HTERT RPE-1 (cell line): ENCODE measurements at regions not wholly inside any gene's neighbourhood (a gene's known extent, or its start where the extent isn't known, plus 50 kb on each side); places are given as distances from the start of the nearest gene placed in this dataset.

Experiments used
- in situ Hi-C: fragments of 300-500 bp; cut with MboI; formaldehyde crosslinking; loops from 4 replicates; pipeline ENCODE4 v1.14.3; 2020; ENCODE audit warnings: low sequenced_read_pairs

- in situ Hi-C loops: no loop called here
Observed at GRCh38 chr3:135898774-135899173, 66.8 kb upstream of the PPP2R3A start.

- in situ Hi-C loops: loop anchor here (25.0 kb wide), 1 partner anchor 132 kb away; no protein-coding TSS in a partner anchor
Observed at GRCh38 chr3:135905058-135905724, 60.3 kb upstream of the PPP2R3A start.

GRCh38 chr3:135907422-135908165 lies 57.9 kb upstream of the PPP2R3A start:
- in situ Hi-C loops: loop anchor here (25.0 kb wide), 1 partner anchor 130 kb away; no protein-coding TSS in a partner anchor

GRCh38 chr3:135908225-135908624 lies 57.3 kb upstream of the PPP2R3A start:
- in situ Hi-C loops: loop anchor here (25.0 kb wide), 1 partner anchor 129 kb away; no protein-coding TSS in a partner anchor

- in situ Hi-C loops: loop anchor here (25.0 kb wide), 1 partner anchor 129 kb away; no protein-coding TSS in a partner anchor
Observed at GRCh38 chr3:135908737-135909136, 56.8 kb upstream of the PPP2R3A start.

GRCh38 chr3:135911110-135911509 lies 54.4 kb upstream of the PPP2R3A start:
- in situ Hi-C loops: loop anchor here (25.0 kb wide), 1 partner anchor 126 kb away; no protein-coding TSS in a partner anchor

GRCh38 chr3:135915206-135915605 lies 50.3 kb upstream of the PPP2R3A start:
- in situ Hi-C loops: loop anchor here (25.0 kb wide), 1 partner anchor 122 kb away; no protein-coding TSS in a partner anchor
